Gastrocnemius medialis (tissue), 4 donors: ENCODE measurements at regions not wholly inside any gene's neighbourhood (a gene's known extent, or its start where the extent isn't known, plus 50 kb on each side); places are given as distances from the start of the nearest gene placed in this dataset.

ENCODE experiments used
- ATAC-seq, 2 donors: fragments of 150-250 bp; one replicate each; pipeline ENCODE4 v1.9.1; 2016
- DNase-seq, 2 donors: peaks; one replicate each; pipeline ENCODE4 v3.0.0-alpha.2; 2019
- H3K27ac ChIP-seq, 4 donors: fragments of 200-600 bp; sonication (generic); 1 replicate in 1 of 4; 2 replicates in 3 of 4; pipeline ENCODE4 v1.5.1; 2016 to 2018; ENCODE audit warnings: mild to moderate bottlenecking in 2 of 4, moderate library complexity in 1 of 4
- H3K27me3 ChIP-seq, 3 donors: fragments of 200-600 bp; sonication (generic) in 2 of 3; 1 replicate in 1 of 3; 2 replicates in 2 of 3; pipeline versions ENCODE4 v1.5.1 to v1.6.0; 2016 to 2019; ENCODE audit warnings: mild to moderate bottlenecking in 1 of 3, moderate library complexity in 1 of 3
- H3K36me3 ChIP-seq, 2 donors: fragments of 200-600 bp; sonication (generic) in 1 of 2; one replicate each; pipeline ENCODE4 v1.5.1; 2017 to 2018
- H3K4me1 ChIP-seq, 2 donors: fragments of 200-600 bp; sonication (generic) in 1 of 2; one replicate each; pipeline ENCODE4 v1.5.1; 2016 to 2017; ENCODE audit warnings: mild to moderate bottlenecking in 2 of 2
- H3K4me3 ChIP-seq, 4 donors: fragments of 200-600 bp; sonication (generic) in 3 of 4; 1 replicate in 1 of 4; 2 replicates in 3 of 4; pipeline ENCODE4 v1.5.1; 2016 to 2019; ENCODE audit warnings: mild to moderate bottlenecking in 2 of 4
- H3K9me3 ChIP-seq, 3 donors: fragments of 200-600 bp; sonication (generic) in 2 of 3; 1 replicate in 1 of 3; 2 replicates in 2 of 3; pipeline ENCODE4 v1.5.1; 2016 to 2019
- CTCF ChIP-seq, 5 experiments: fragments of 450-650 bp in 3 of 5; fragments of 200-600 bp in 2 of 5; sonication (generic) in 2 of 5; IDR thresholded peaks in 4 of 5; conservative IDR thresholded peaks in 1 of 5; 1 replicate in 4 of 5; 2 replicates in 1 of 5; pipeline ENCODE4 v1.5.1; 2016 to 2019; ENCODE audit warnings: antibody characterized with exemption in 5 of 5, mild to moderate bottlenecking in 3 of 5, moderate library complexity in 3 of 5
- POLR2A ChIP-seq, 2 donors: fragments of 450-650 bp; IDR thresholded peaks; one replicate each; pipeline ENCODE4 v1.6.1; 2017; ENCODE audit warnings: antibody characterized with exemption in 2 of 2, mild to moderate bottlenecking in 2 of 2, moderate library complexity in 2 of 2
- in situ Hi-C, 4 donors: fragments of 200-750 bp; cut with MboI; loops; one replicate each; pipeline versions ENCODE4 v1.15.0 to v1.8.0; 2017; ENCODE audit warnings: low sequenced_read_pairs in 4 of 4
- intact Hi-C: fragments of 100-400 bp; cut with DNase I; formaldehyde crosslinking; loops from one replicate; pipeline ENCODE4 v1.15.1; 2023; ENCODE audit warnings: low total_unique reads

- H3K27ac ChIP-seq, result no peak overlapping the region
- in situ Hi-C loops, result no loop called here
- intact Hi-C loops, result no loop called here
- DNase-seq (no peak), ATAC-seq (no peak)
- H3K27me3 ChIP-seq, result no peaks in the 10 kb centered on the region
- TF ChIP-seq CTCF (IDR thresholded peaks at IDR 0.05 in 4 of 5, conservative IDR thresholded peaks at IDR 0.05 in 1 of 5) (no peak), POLR2A (IDR thresholded peaks at IDR 0.05) (no peak)
- no peaks in the 10 kb centered on the region for H3K9me3 ChIP-seq
- H3K4me1 ChIP-seq, result no peaks in the 10 kb centered on the region
- H3K4me3 ChIP-seq, result no peak overlapping the region
- no peaks in the 10 kb centered on the region for H3K36me3 ChIP-seq
Measured at GRCh38 chr6:21489826-21490225, 103.7 kb upstream of the SOX4 start.

GRCh38 chr6:21491955-21492354, 101.6 kb upstream of the SOX4 start:
- H3K36me3 ChIP-seq, result no peaks in the 10 kb centered on the region
- TF ChIP-seq CTCF (IDR thresholded peaks at IDR 0.05 in 4 of 5, conservative IDR thresholded peaks at IDR 0.05 in 1 of 5), result no peak
- no peaks in the 10 kb centered on the region for H3K9me3 ChIP-seq
- no peak overlapping the region for H3K4me3 ChIP-seq
- H3K4me1 ChIP-seq, result no peaks in the 10 kb centered on the region
- DNase-seq (no peak), ATAC-seq (no peak)
- intact Hi-C loops (no loop called here), in situ Hi-C loops (no loop called here)
- H3K27me3 ChIP-seq, result no peaks in the 10 kb centered on the region
- no peak overlapping the region for H3K27ac ChIP-seq

GRCh38 chr6:21494505-21494904, 99.0 kb upstream of the SOX4 start:
- no peaks in the 10 kb centered on the region for H3K4me1 ChIP-seq
- no peak for TF ChIP-seq POLR2A (IDR thresholded peaks at IDR 0.05)
- TF ChIP-seq CTCF (IDR thresholded peaks at IDR 0.05 in 4 of 5, conservative IDR thresholded peaks at IDR 0.05 in 1 of 5), result no peak
- no peaks in the 10 kb centered on the region for H3K36me3 ChIP-seq
- DNase-seq (no peak), ATAC-seq (no peak)
- no peak overlapping the region for H3K27ac ChIP-seq
- H3K4me3 ChIP-seq, result no peak overlapping the region
- H3K27me3 ChIP-seq, result no peaks in the 10 kb centered on the region
- H3K9me3 ChIP-seq, result no peaks in the 10 kb centered on the region
- intact Hi-C loops, result no loop called here
- in situ Hi-C loops, result no loop called here

GRCh38 chr6:21496196-21496595, 97.4 kb upstream of the SOX4 start:
- intact Hi-C loops (no loop called here), in situ Hi-C loops (no loop called here)
- H3K9me3 ChIP-seq, result no peaks in the 10 kb centered on the region
- DNase-seq (no peak), ATAC-seq (no peak)
- no peaks in the 10 kb centered on the region for H3K36me3 ChIP-seq
- no peak overlapping the region for H3K27ac ChIP-seq
- peaks cover 11 to 13% of the 10 kb centered on the region in 2 donors for H3K4me1 ChIP-seq
- no peak overlapping the region for H3K4me3 ChIP-seq
- no peak for TF ChIP-seq POLR2A (IDR thresholded peaks at IDR 0.05)
- TF ChIP-seq CTCF (IDR thresholded peaks at IDR 0.05 in 4 of 5, conservative IDR thresholded peaks at IDR 0.05 in 1 of 5), result no peak
- H3K27me3 ChIP-seq, result no peaks in the 10 kb centered on the region

- in situ Hi-C loops, result no loop called here
- no peak for DNase-seq
Measured at GRCh38 chr6:21496706-21497105, 96.8 kb upstream of the SOX4 start.

More at GRCh38 chr6:21496706-21497105, 96.8 kb upstream of the SOX4 start:
- no peak for ATAC-seq
- Histone ChIP-seq H3K27me3 (no peaks in the 10 kb centered on the region), H3K4me1 (peaks cover 16 to 18% of the 10 kb centered on the region in 2 donors), H3K9me3 (no peaks in the 10 kb centered on the region), H3K36me3 (no peaks in the 10 kb centered on the region), H3K4me3 (no peak overlapping the region), H3K27ac (no peak overlapping the region)
- TF ChIP-seq POLR2A (IDR thresholded peaks at IDR 0.05) (no peak), CTCF (IDR thresholded peaks at IDR 0.05 in 4 of 5, conservative IDR thresholded peaks at IDR 0.05 in 1 of 5) (no peak)
- intact Hi-C loops, result no loop called here
